Prostate gland (tissue), 2 donors: ENCODE measurements at regions not wholly inside any gene's neighbourhood (a gene's known extent, or its start where the extent isn't known, plus 50 kb on each side); places are given as distances from the start of the nearest gene placed in this dataset.

Source experiments
- DNase-seq: peaks from one replicate; pipeline ENCODE4 v3.0.0-alpha.2; 2019; ENCODE audit warnings: low spot score
- H3K27ac ChIP-seq, 2 donors: fragments of 200-600 bp; sonication (generic); 2 replicates each; pipeline ENCODE4 v1.5.1; 2017 to 2019
- H3K27me3 ChIP-seq: fragments of 200-600 bp; sonication (generic); replicated peaks from 2 replicates; pipeline ENCODE4 v1.5.1; 2019; ENCODE audit not compliant: insufficient read depth
- H3K36me3 ChIP-seq, 2 donors: fragments of 200-600 bp; sonication (generic); 1 replicate in 1 of 2; 2 replicates in 1 of 2; pipeline versions ENCODE4 v1.5.1 to v1.8.1; 2017 to 2019
- H3K4me1 ChIP-seq: fragments of 200-600 bp; sonication (generic); replicated peaks from 2 replicates; pipeline ENCODE4 v1.5.1; 2019
- H3K4me3 ChIP-seq, 2 donors: fragments of 200-600 bp; sonication (generic); 2 replicates each; pipeline ENCODE4 v1.5.1; 2017 to 2019
- H3K9me3 ChIP-seq: fragments of 200-600 bp; sonication (generic); 2 replicates; pipeline ENCODE4 v1.5.1; 2017
- POLR2A ChIP-seq: fragments of 450-650 bp; IDR thresholded peaks from one replicate; pipeline ENCODE4 v1.6.1; 2016; ENCODE audit warnings: antibody characterized with exemption, mild to moderate bottlenecking
- POLR2AphosphoS5 ChIP-seq: sonication (generic); formaldehyde crosslinking; IDR thresholded peaks from one replicate; pipeline ENCODE4 v1.6.1; 2017; ENCODE audit warnings: antibody characterized with exemption
- WGBS: methylation state at CpG from one replicate; pipeline ENCODE4 v1.1.5; 2018; 5-methylcytosine and 5-hydroxymethylcytosine counted together
- intact Hi-C: fragments of 100-400 bp; cut with DNase I; formaldehyde crosslinking; loops from one replicate; pipeline ENCODE4 v1.14.2; 2022
- TF ChIP-seq, protein P1 (sequence below), 4 experiments: fragments of 200-600 bp in 2 of 4; fragments of 450-650 bp in 2 of 4; sonication (generic) in 2 of 4; IDR thresholded peaks; 1 replicate in 3 of 4; 2 replicates in 1 of 4; pipeline ENCODE4 v1.5.1; 2016 to 2019; ENCODE audit warnings: antibody characterized with exemption in 4 of 4, mild to moderate bottlenecking in 2 of 4, moderate library complexity in 2 of 4

DNA sequence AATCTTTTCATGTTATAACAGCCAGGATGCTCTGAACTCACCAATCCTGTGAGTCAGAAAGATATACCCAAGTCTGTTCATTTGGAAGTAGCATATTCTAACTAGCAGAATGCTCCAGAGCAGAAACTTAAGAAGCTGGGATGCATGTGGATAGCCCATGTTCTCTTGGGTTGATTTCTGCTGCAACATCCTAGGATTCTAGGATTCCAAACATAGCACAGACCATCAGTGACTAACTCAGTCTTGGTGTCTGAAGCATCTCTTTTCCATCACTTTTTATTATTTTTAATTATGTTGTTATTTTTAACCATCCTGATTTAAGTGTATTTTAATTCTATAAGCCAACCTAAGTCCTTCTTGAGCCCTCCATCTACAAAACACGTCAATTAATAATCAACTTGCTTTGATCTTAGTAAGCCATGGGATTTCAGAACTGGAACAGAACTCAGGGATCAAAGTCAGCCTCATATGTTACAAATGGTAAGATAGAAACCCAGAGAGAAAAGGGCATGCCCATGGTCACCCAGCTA is 85.4 kb downstream of the OSR1 start:
- TF ChIP-seq, protein P1, sequence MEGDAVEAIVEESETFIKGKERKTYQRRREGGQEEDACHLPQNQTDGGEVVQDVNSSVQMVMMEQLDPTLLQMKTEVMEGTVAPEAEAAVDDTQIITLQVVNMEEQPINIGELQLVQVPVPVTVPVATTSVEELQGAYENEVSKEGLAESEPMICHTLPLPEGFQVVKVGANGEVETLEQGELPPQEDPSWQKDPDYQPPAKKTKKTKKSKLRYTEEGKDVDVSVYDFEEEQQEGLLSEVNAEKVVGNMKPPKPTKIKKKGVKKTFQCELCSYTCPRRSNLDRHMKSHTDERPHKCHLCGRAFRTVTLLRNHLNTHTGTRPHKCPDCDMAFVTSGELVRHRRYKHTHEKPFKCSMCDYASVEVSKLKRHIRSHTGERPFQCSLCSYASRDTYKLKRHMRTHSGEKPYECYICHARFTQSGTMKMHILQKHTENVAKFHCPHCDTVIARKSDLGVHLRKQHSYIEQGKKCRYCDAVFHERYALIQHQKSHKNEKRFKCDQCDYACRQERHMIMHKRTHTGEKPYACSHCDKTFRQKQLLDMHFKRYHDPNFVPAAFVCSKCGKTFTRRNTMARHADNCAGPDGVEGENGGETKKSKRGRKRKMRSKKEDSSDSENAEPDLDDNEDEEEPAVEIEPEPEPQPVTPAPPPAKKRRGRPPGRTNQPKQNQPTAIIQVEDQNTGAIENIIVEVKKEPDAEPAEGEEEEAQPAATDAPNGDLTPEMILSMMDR (IDR thresholded peaks at IDR 0.05): no peak
- no peak for TF ChIP-seq POLR2A
- no peak for TF ChIP-seq POLR2AphosphoS5
- H3K4me1 ChIP-seq: no peaks in the 10 kb centered on the region
- WGBS: 74% methylated on average over 1 of the region's 1 CpG
- H3K9me3 ChIP-seq: no peaks in the 10 kb centered on the region
- no peaks in the 10 kb centered on the region for H3K36me3 ChIP-seq
- no peaks in the 10 kb centered on the region for H3K27me3 ChIP-seq
- DNase-seq: no peak
- no peak overlapping the region for H3K4me3 ChIP-seq
- H3K27ac ChIP-seq: no peak overlapping the region
- intact Hi-C loops: no loop called here

DNA sequence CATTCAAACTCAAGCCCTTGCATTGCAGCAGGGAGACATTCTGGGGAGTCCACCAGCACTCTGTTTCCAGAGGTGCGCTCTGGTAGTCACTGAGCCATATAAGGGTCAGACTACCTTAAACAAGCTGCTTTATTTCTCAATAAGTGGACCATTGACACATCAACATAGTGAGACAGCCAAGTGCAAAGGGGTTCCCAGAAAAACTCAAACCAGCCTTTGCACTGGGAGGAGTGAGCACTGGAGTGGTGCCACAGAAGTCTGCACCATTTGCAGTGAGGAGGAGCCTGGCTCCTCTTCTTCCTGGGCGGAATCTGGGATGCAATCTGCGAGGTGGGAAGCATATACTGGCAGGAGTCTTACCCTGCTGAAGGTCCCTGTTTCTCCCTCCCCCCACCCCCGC is 86.4 kb downstream of the OSR1 start:
- Histone ChIP-seq H3K27me3 (no peaks in the 10 kb centered on the region), H3K9me3 (no peaks in the 10 kb centered on the region), H3K27ac (no peak overlapping the region), H3K36me3 (no peaks in the 10 kb centered on the region), H3K4me3 (no peak overlapping the region), H3K4me1 (no peaks in the 10 kb centered on the region)
- intact Hi-C loops: no loop called here
- DNase-seq: no peak
- 65% methylated on average over 4 of the region's 4 CpGs for WGBS
- TF ChIP-seq POLR2A (no peak), POLR2AphosphoS5 (no peak)
- TF ChIP-seq, protein P1 (IDR thresholded peaks at IDR 0.05): no peak

DNA sequence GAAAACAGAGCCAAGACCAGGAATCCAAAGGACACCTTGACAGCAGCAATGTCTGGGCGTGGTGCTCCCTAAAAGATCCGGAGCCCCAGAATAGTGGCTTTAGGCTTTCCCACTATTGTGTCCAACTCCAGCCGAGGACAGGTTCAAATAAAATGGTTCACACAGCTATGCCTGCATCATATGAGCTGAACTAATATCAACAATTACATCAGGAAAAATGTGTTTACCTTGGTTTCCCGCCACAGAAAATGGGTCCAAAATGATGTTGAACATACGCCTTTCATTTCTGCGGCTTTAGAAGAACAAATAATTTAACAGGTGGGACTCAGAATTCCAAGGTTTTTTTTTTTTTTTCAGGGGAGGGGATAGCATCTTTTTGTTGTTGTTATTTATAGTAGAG is 93.6 kb downstream of the OSR1 start:
- no peak overlapping the region for H3K4me3 ChIP-seq
- 92% methylated on average over 6 of the region's 6 CpGs for WGBS
- no peak overlapping the region for H3K27ac ChIP-seq
- TF ChIP-seq POLR2A: no peak
- TF ChIP-seq, protein P1 (IDR thresholded peaks at IDR 0.05): no peak
- no peak for TF ChIP-seq POLR2AphosphoS5
- H3K36me3 ChIP-seq: no peaks in the 10 kb centered on the region
- H3K4me1 ChIP-seq: no peaks in the 10 kb centered on the region
- DNase-seq: no peak
- H3K9me3 ChIP-seq: no peaks in the 10 kb centered on the region
- intact Hi-C loops: no loop called here
- no peaks in the 10 kb centered on the region for H3K27me3 ChIP-seq

DNA sequence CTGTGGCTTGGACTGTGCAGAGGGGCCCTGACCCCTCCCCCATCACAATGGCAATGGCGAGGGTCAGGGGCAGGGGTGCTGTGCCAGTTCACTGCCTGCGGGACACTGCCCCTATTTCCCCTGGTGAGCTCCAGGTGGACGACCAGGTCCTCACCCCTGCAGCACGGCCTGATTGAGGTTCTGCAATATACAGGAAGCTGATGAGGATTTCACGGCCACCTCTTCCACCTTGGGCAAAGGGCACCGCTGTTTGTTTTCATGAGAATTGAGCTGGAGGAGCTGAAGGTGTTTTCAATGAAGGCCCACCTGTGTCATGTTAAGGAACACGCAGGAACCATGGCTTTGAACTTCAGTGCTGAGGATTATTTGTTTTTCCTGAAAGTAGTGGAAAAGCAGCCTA is 96.3 kb downstream of the OSR1 start:
- no peak for DNase-seq
- H3K4me3 ChIP-seq: no peak overlapping the region
- intact Hi-C loops: no loop called here
- 96% methylated on average over 7 of the region's 7 CpGs for WGBS
- no peaks in the 10 kb centered on the region for H3K4me1 ChIP-seq
- H3K27ac ChIP-seq: no peak overlapping the region
- H3K36me3 ChIP-seq: no peaks in the 10 kb centered on the region
- TF ChIP-seq, protein P1 (IDR thresholded peaks at IDR 0.05): no peak
- TF ChIP-seq POLR2AphosphoS5 (no peak), POLR2A (no peak)
- H3K27me3 ChIP-seq: no peaks in the 10 kb centered on the region
- no peaks in the 10 kb centered on the region for H3K9me3 ChIP-seq

DNA sequence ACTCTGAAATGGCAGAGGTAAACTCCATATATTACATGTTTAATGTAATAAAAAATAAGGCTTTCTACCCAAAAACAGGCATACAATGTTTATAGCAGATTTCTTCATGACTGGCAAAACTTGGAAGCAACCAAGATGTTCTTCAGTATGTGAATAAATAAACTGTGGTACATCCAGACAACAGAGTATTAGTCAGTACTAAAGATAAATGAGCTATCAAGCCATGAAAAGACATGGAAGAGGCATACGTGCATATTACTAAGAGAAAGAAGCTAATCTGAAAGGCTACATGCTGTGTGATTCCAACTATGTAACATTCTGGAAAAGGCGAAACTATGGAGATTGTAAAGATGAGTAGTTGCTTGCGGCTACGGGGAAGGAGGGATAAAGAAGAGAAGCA is 97.4 kb downstream of the OSR1 start:
- H3K27ac ChIP-seq: no peak overlapping the region
- WGBS: 89% methylated on average over 4 of the region's 4 CpGs
- DNase-seq: no peak
- TF ChIP-seq, protein P1 (IDR thresholded peaks at IDR 0.05): no peak
- TF ChIP-seq POLR2AphosphoS5 (no peak), POLR2A (no peak)
- no peaks in the 10 kb centered on the region for H3K4me1 ChIP-seq
- H3K27me3 ChIP-seq: no peaks in the 10 kb centered on the region
- H3K36me3 ChIP-seq: no peaks in the 10 kb centered on the region
- no peak overlapping the region for H3K4me3 ChIP-seq
- intact Hi-C loops: no loop called here
- H3K9me3 ChIP-seq: no peaks in the 10 kb centered on the region
